Hematopoietic multipotent progenitor cell treated with erythropoietin and hydrocortisone succinate and interleukin-3 and kit ligand, for 6 days (in vitro differentiated cells): ENCODE measurements at regions not wholly inside any gene's neighbourhood (a gene's known extent, or its start where the extent isn't known, plus 50 kb on each side); places are given as distances from the start of the nearest gene placed in this dataset.
A peak's percentile ranks its signal among the peaks of the same experiment; 100 is the strongest.
"Not testable (repeated sequence)": the region's sequence is repeated elsewhere in the genome, so short reads cannot be mapped to it uniquely, and the experiment has no call there.

Experiments used
- DNase-seq: peaks from one replicate; pipeline ENCODE4 v3.0.0-alpha.2; 2015

GRCh38 chr3:34066999-34067398, 268.6 kb downstream of the PDCD6IP start:
- DNase-seq, result no peak

DNA sequence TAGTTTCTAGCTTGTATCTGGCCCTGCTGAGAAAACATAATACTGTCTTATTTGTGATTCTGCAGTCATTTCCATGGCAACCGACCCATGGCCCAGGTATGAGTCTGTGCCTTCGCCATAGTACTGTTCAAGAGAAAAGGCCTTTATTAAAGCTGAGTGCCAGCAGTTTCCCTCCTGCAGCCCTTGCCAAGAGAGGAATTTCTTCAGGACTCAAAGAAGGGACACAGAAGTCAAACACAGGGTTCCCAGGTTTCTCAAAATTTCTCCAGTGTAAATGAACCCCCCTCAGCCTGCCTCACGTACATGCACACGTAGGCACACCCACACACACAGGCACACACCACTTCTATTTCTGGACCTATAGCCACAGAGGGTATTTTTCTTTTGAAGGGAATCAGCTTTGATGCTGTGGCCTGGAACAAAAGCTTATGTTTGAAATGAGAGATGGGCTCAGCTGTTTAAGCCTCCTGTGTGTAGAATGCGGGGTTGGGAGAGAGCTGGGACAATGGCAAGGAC, 269.2 kb downstream of the PDCD6IP start:
- no peak for DNase-seq

- DNase-seq, result no peak
These were observed 270.1 kb downstream of the PDCD6IP start for GRCh38 chr3:34068505-34068904.

- no peak for DNase-seq
These were observed 272.6 kb downstream of the PDCD6IP start for GRCh38 chr3:34070831-34071585.

DNA sequence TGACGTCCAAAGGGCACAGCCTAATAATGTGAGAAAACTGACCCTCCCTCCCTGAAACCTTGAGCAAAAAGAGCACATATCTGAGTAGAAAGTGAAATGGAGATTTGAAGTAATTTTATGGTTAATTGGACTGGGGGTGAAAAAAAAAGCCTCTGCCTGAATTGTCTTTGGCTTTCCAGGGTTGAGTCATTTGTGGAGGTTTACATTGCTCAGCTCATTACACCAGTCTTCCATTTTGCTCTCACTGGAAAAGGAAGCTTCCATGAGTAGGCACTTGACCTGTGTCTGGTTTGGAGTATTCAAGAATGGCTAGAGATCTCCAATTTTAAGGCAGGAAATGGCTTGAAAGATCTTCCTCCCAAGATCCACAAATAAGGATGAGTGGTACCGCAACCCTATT, 273.9 kb downstream of the PDCD6IP start:
- DNase-seq, result no peak

DNA sequence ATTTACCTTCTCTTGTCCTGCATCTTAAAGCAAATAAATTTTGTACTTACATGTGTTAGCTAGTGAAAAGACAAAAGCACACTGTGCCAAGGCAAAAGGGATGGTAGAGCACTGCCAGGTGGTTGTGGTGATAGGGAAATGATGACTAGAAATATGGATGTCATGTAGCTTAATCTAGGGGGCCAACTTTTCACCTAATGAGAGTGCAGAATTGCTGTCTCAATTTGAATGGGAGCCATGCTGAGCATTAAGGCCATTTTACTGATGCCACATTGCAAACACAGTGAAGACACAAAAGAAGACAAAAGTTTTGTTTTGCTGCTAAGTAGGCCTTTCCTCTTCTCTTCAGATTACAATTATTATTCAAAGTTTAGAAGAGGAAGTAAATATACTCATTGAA, 274.7 kb downstream of the PDCD6IP start:
- DNase-seq, result no peak

DNA sequence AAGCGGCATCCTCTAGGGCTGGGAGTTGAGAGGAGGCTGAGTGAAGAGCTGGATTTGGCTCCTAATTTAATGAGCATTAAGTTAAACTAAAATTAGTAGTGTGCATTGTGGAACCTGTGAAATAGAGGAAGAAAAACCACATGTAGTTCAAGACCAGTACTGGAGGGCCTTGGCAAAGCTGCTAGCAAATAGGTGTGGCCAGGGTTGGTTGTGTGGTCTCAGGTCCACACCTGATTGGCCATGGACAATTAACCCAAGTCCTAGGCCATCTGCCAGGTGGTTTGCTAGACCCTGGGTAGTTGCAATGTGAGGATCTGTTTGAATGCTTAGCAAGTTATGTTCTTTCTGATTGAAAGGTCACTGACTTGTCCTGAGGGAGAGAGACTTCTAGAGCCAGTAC, 275.5 kb downstream of the PDCD6IP start:
- no peak for DNase-seq

DNA sequence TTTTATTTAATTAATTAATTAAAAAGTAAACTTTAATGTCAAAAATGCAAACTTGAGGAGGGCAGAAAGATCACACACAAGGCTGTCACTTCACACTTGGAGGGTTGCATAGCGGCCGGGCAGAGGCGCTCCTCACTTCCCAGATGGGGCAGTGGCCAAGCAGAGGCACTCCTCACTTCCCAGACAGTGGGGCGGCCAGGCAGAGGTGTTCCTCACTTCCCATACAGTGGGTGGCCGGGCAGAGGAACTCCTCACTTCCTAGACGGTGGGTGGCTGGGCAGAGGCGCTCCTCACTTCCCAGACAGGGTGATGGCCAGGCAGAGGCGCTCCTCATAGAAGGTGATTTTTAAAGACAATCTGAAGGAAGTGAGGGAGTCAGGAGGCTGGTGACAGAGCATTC, 277.5 kb downstream of the PDCD6IP start:
- no peak for DNase-seq

DNA sequence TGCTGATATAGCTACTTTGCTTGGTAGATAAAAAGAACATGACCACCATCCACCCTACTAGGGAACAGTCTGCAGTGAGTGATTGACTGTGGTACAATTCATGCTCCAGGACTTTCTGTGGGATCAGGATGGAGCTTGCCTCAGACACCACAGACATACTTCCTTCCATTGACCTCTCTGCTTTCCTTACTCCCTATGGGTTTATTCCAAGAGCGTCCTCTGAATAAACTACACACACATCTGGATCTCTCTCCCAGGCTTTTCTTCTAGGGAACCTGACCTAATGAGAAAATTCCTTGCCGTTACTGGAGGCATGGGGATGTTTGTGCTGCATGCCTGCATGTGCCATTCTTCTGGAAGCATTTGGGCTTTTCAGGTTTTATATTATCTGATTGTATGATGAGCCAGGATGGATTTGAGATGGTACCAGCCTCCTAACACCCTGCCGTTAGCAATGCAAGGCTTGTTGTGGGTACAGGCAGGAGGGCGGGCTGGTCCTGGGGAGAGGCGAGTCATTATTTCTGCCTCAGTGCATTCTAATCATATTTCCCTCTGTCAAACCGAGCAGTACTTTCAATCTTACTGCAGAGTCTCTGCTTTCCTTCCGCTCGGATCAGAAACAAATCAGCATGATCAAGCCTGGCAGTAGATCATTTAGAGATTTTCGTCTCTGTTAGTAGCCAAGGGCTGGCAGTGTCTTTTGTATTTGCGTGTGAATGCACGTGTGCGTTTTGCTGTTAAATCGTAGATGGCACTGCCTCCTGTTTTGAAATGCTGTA, 279.2 kb downstream of the PDCD6IP start:
- no peak for DNase-seq

GRCh38 chr3:34078418-34078817, 280.0 kb downstream of the PDCD6IP start:
- no peak for DNase-seq

- DNase-seq, result not testable (repeated sequence)
These were observed 281.4 kb downstream of the PDCD6IP start for GRCh38 chr3:34079849-34080248.

DNA sequence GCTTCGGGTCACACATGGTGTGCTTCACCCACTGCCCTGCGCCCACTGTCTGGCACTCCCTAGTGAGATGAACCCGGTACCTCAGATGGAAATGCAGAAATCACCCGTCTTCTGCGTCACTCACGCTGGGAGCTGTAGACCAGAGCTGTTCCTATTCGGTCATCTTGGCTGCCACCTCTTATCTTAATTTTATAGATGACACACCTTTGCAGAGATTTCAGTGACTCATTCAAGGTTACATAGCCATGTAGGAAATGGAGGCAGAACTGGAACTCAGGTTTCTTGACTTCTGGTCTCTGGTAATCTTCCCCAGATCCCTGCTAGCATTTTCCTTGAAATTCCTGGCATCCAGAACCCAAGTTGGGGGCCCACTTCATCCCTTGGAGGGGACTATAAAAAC, 291.9 kb downstream of the PDCD6IP start:
- DNase-seq, result not testable (repeated sequence)

DNA sequence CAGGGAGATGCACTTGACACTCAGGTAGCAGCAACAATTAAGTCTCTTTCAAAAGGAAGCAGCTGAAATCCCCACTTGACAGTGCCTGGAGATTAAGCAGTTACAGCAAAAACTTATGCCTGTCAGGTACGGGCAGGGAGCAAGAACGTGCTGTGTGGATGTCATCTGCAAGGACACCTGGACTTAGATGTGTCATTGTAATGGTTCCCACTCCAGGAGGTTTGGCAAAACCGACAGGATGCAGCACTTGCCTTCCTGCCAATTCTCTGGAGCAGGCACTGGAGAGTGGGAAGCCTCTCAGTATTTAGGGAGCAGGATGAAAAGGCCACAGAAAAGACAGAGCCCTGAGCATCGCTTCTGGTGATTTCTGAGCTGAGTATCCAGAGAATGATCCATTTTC, 292.4 kb downstream of the PDCD6IP start:
- DNase-seq, result no peak

- not testable (repeated sequence) for DNase-seq
These were observed 295.9 kb downstream of the PDCD6IP start for GRCh38 chr3:34094280-34094679.

DNA sequence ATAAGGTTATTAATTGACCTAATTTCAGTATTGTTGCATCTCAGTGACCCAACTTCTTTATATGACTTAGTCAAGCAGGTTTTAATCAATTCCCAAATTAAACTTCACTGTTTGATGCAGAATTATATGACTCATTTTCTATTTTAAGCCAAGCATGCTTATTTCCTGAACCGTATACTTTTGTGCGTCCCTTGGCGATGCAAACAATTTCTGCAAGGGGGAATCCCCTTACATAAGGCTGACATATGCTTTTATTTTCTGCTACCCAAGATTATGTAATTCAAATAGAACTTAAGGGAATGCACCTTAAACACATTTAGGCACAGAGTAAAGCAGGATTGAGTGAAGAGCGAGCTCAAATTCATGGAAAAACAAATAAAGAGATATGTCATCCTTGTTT, 303.9 kb downstream of the PDCD6IP start:
- DNase-seq, result no peak

DNA sequence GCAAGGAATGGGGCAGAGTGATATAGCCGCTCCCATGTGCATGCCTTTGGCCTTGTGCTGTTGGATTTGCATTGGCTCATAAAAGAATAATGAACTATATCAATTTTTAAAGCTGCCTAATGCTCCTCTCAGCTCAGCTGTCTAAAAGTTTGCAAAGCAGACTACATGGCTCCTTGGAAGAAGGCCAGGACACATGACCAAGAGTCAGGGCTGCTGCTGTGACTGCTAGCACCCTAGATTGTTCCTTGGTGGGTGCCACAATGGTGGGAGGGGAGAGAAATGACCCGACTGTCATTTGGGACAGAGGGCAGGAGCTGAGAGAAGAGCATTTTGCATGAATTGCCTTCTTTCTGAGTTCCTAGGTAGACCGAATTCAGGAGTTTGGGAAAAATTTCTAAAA, 307.9 kb downstream of the PDCD6IP start:
- no peak for DNase-seq

- DNase-seq, result peak; percentile 57
These were observed 308.4 kb downstream of the PDCD6IP start for GRCh38 chr3:34106879-34107278.

DNA sequence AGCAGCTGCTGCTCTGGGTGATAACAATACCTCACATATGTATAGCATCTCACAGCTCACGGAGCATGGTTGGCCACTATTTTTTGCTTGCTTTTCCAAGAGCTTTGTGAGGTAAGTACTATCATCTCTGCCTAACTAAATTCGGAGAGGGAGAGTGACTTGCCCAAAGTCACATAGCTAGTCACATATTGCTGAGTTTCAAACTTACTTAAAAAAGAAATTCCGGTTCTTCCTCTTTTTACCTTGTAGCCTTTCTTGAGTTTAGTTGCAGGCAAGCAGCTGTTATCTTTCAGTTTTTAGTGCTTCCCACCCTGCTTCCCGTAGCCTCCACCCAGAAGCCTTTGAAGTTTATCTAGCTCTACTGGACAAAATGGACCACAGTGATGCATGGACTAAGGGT, 309.2 kb downstream of the PDCD6IP start:
- DNase-seq, result no peak

DNA sequence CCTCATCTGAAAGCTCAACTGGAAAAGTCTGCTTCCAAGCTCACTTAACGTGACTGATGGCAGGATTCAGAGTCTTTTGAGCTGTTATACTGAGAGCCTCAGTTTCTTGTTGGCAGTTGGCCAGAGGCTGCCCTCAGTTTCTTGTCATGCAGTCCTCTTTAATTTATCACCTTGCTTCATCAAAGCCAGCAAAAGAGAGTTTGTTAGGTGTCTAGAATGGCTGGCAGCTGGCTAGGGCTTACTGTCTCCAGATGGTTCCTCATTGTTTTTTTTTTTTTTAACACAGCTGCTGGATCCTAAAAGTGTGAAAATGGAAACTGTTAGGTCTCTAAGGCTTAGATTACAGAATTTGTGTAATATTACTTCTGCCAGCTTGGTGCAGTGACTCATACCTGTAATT, 310.6 kb downstream of the PDCD6IP start:
- no peak for DNase-seq

- no peak for DNase-seq
These were observed 311.4 kb downstream of the PDCD6IP start for GRCh38 chr3:34109846-34110245.

GRCh38 chr3:34111361-34111760, 312.9 kb downstream of the PDCD6IP start:
- DNase-seq, result no peak

GRCh38 chr3:34112261-34112660, 313.8 kb downstream of the PDCD6IP start:
- not testable (repeated sequence) for DNase-seq

DNA sequence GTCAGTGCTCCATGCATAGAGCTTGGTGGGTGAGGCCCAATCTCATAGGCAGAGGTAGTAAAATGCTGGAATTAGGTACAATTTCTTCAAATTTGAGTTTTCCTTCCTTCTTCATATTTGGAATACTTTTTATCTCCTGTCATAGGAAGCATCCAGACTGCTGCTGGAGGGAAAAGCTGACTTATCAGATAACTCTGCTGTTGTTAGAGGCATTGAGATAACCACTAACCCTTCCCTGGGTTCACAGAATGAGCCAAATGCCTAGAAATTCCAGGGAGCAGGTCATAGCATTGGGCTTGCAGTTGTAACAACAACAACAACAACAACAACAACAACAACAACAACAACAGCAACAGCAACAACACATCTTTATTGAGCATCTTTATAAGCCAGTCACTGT, 332.7 kb downstream of the PDCD6IP start:
- DNase-seq, result no peak

- no peak for DNase-seq
These were observed 333.8 kb downstream of the PDCD6IP start for GRCh38 chr3:34132069-34132692.
